ENCODE measurements at regions not wholly inside any gene's neighbourhood (a gene's known extent, or its start where the extent isn't known, plus 50 kb on each side); places are given as distances from the start of the nearest gene placed in this dataset.

- no peak overlapping the region for H3K4me3 Mint-ChIP-seq
- Histone ChIP-seq H3K27me3 (ENCODE audit: control insufficient read depth in 2 of 2, insufficient read depth in 2 of 2, low read length in 2 of 2) (peaks cover 6 to 15% of the 10 kb centered on the region in 2 donors), H3K4me1 (ENCODE audit: control insufficient read depth in 1 of 2, insufficient read depth in 2 of 2, low read length in 2 of 2) (no peaks in the 10 kb centered on the region), H3K79me2 (ENCODE audit: insufficient read depth, low read length) (no peaks in the 10 kb centered on the region), H3K27ac (ENCODE audit: low read depth in 1 of 2, low read length in 2 of 2) (no peak overlapping the region), H3K36me3 (replicated peaks in 1 of 2; ENCODE audit: control insufficient read depth in 1 of 2, insufficient read depth in 2 of 2, low read length in 2 of 2) (no peaks in the 10 kb centered on the region), H3K4me2 (replicated peaks; ENCODE audit: extremely low read depth, low read length, poor library complexity, severe bottlenecking) (no peak overlapping the region), H3K9me3 (replicated peaks in 1 of 2; ENCODE audit: control insufficient read depth in 1 of 2, insufficient read depth in 1 of 2, low read length in 2 of 2) (no peaks in the 10 kb centered on the region), H3K9ac (ENCODE audit: insufficient read depth, low read length, poor library complexity, severe bottlenecking) (no peak overlapping the region), H4K20me1 (ENCODE audit: insufficient read depth, low read length) (no peaks in the 10 kb centered on the region), H3K4me3 (replicated peaks in 1 of 3; ENCODE audit: low read depth in 2 of 3, low read length in 3 of 3) (no peak overlapping the region), H2AFZ (ENCODE audit: insufficient read depth, low read depth, low read length, poor library complexity, severe bottlenecking) (no peak overlapping the region)
- H3K4me1 Mint-ChIP-seq, result peaks cover 9% of the 10 kb centered on the region
- peaks cover 0 to 13% (median 0%) of the 10 kb centered on the region in 7 donors for H3K9me3 Mint-ChIP-seq
- H3K27ac Mint-ChIP-seq, result no peak overlapping the region
- 76% methylated on average over 4 of the region's 12 CpGs for WGBS (ENCODE audit: insufficient coverage)
- H3K36me3 Mint-ChIP-seq, result no peaks in the 10 kb centered on the region
- DNase-seq, result no peak
- TF ChIP-seq CTCF (IDR thresholded peaks at IDR 0.05), result no peak
- intact Hi-C loops (cut with micrococcal nuclease), result no loop called here
- H3K27me3 Mint-ChIP-seq (ENCODE audit: low read depth in 3 of 3), result peaks cover 9 to 19% (median 12%) of the 10 kb centered on the region in 3 donors
These were observed 335.7 kb downstream of the RFC3 start for GRCh38 chr13:34153428-34154180.

- peaks cover 9 to 19% (median 12%) of the 10 kb centered on the region in 3 donors for H3K27me3 Mint-ChIP-seq (ENCODE audit: low read depth in 3 of 3)
- DNase-seq, result peak in 1 of 3 donors; percentile 1
- H3K4me1 Mint-ChIP-seq, result peaks cover 9% of the 10 kb centered on the region
- no peak for TF ChIP-seq CTCF (IDR thresholded peaks at IDR 0.05)
- 100% methylated on average over 1 of the region's 10 CpGs for WGBS (ENCODE audit: insufficient coverage)
- H4K20me1 ChIP-seq (ENCODE audit: insufficient read depth, low read length), result no peaks in the 10 kb centered on the region
- no peaks in the 10 kb centered on the region for H3K79me2 ChIP-seq (ENCODE audit: insufficient read depth, low read length)
- H3K9me3 ChIP-seq (replicated peaks in 1 of 2; ENCODE audit: control insufficient read depth in 1 of 2, insufficient read depth in 1 of 2, low read length in 2 of 2), result no peaks in the 10 kb centered on the region
- no peak overlapping the region for H3K4me3 ChIP-seq (replicated peaks in 1 of 3; ENCODE audit: low read depth in 2 of 3, low read length in 3 of 3)
- H3K36me3 Mint-ChIP-seq, result no peaks in the 10 kb centered on the region
- H3K27me3 ChIP-seq (ENCODE audit: control insufficient read depth in 2 of 2, insufficient read depth in 2 of 2, low read length in 2 of 2), result peaks cover 6 to 15% of the 10 kb centered on the region in 2 donors
- no peak overlapping the region for H3K9ac ChIP-seq (ENCODE audit: insufficient read depth, low read length, poor library complexity, severe bottlenecking)
- peaks cover 0 to 7% (median 2%) of the 10 kb centered on the region in 7 donors for H3K9me3 Mint-ChIP-seq
- H3K27ac ChIP-seq (ENCODE audit: low read depth in 1 of 2, low read length in 2 of 2), result no peak overlapping the region
- H3K4me3 Mint-ChIP-seq, result no peak overlapping the region
- intact Hi-C loops (cut with micrococcal nuclease), result no loop called here
- no peak overlapping the region for H3K4me2 ChIP-seq (replicated peaks; ENCODE audit: extremely low read depth, low read length, poor library complexity, severe bottlenecking)
- no peaks in the 10 kb centered on the region for H3K4me1 ChIP-seq (ENCODE audit: control insufficient read depth in 1 of 2, insufficient read depth in 2 of 2, low read length in 2 of 2)
- no peaks in the 10 kb centered on the region for H3K36me3 ChIP-seq (replicated peaks in 1 of 2; ENCODE audit: control insufficient read depth in 1 of 2, insufficient read depth in 2 of 2, low read length in 2 of 2)
- no peak overlapping the region for H2AFZ ChIP-seq (ENCODE audit: insufficient read depth, low read depth, low read length, poor library complexity, severe bottlenecking)
- no peak overlapping the region for H3K27ac Mint-ChIP-seq
These were observed 338.1 kb downstream of the RFC3 start for GRCh38 chr13:34155931-34156607.
